GM23248 (cell line): ENCODE measurements at regions not wholly inside any gene's neighbourhood (a gene's known extent, or its start where the extent isn't known, plus 50 kb on each side); places are given as distances from the start of the nearest gene placed in this dataset.

Experiments
- DNase-seq: peaks from one replicate; pipeline ENCODE4 v3.0.0-alpha.2; 2015
- H2AFZ ChIP-seq: fragments of 200-600 bp; sonication (generic); 2 replicates; pipeline ENCODE4 v1.6.1; 2016; ENCODE audit warnings: antibody characterized with exemption
- H3F3A ChIP-seq: fragments of 200-600 bp; sonication (generic); 2 replicates; pipeline ENCODE4 v1.6.1; 2016; ENCODE audit warnings: mild to moderate bottlenecking, antibody characterized with exemption, mixed run types; ENCODE audit not compliant: insufficient read depth
- H3K27ac ChIP-seq: fragments of 200-600 bp; sonication (generic); 2 replicates; pipeline ENCODE4 v1.5.1; 2016; ENCODE audit warnings: mild to moderate bottlenecking
- H3K27me3 ChIP-seq: fragments of 200-600 bp; sonication (generic); replicated peaks from 2 replicates; pipeline ENCODE4 v1.6.1; 2016; ENCODE audit warnings: mild to moderate bottlenecking; ENCODE audit not compliant: insufficient read depth
- H3K36me3 ChIP-seq: fragments of 200-600 bp; sonication (generic); 2 replicates; pipeline ENCODE4 v1.6.1; 2016; ENCODE audit warnings: low read depth, mild to moderate bottlenecking
- H3K4me1 ChIP-seq: fragments of 200-600 bp; sonication (generic); 2 replicates; pipeline ENCODE4 v1.6.1; 2016; ENCODE audit warnings: mild to moderate bottlenecking; ENCODE audit not compliant: insufficient read depth
- H3K4me2 ChIP-seq: fragments of 200-600 bp; sonication (generic); one replicate; pipeline ENCODE4 v1.6.1; 2016; ENCODE audit warnings: mild to moderate bottlenecking; ENCODE audit not compliant: unreplicated experiment
- H3K4me3 ChIP-seq: fragments of 200-600 bp; sonication (generic); 2 replicates; pipeline ENCODE4 v1.5.1; 2016; ENCODE audit warnings: mild to moderate bottlenecking
- H3K79me2 ChIP-seq: fragments of 200-600 bp; sonication (generic); 2 replicates; pipeline ENCODE4 v1.6.1; 2016; ENCODE audit warnings: mild to moderate bottlenecking; ENCODE audit not compliant: insufficient read depth
- H3K9ac ChIP-seq: fragments of 200-600 bp; sonication (generic); 2 replicates; pipeline ENCODE4 v1.6.1; 2016; ENCODE audit warnings: mild to moderate bottlenecking
- H3K9me2 ChIP-seq: fragments of 200-600 bp; sonication (generic); 2 replicates; pipeline ENCODE4 v1.6.1; 2016; ENCODE audit warnings: mixed run types, mild to moderate bottlenecking, moderate library complexity; ENCODE audit not compliant: insufficient read depth
- H3K9me3 ChIP-seq: fragments of 200-600 bp; sonication (generic); one replicate; pipeline ENCODE4 v1.6.1; 2017; ENCODE audit warnings: low read depth
- H4K20me1 ChIP-seq: fragments of 200-600 bp; sonication (generic); 2 replicates; pipeline ENCODE4 v1.6.0; 2016; ENCODE audit not compliant: insufficient read depth
- EZH2 ChIP-seq: fragments of 200-600 bp; sonication (generic); IDR thresholded peaks from 2 replicates; pipeline ENCODE4 v1.6.1; 2018; ENCODE audit warnings: antibody characterized with exemption, mild to moderate bottlenecking; ENCODE audit not compliant: insufficient read depth, poor library complexity, severe bottlenecking
- EZH2phosphoT487 ChIP-seq: fragments of 200-600 bp; sonication (generic); IDR thresholded peaks from 2 replicates; pipeline ENCODE4 v1.6.1; 2018; ENCODE audit warnings: antibody characterized with exemption, moderate library complexity, mild to moderate bottlenecking, low read depth; ENCODE audit not compliant: insufficient read depth
- WGBS, 2 experiments: methylation state at CpG; one replicate each; pipeline ENCODE4 v1.1.6; 2015 to 2017; ENCODE audit warnings: low lambda C conversion rate in 2 of 2, low coverage in 1 of 2; ENCODE audit errors: missing lambda C conversion rate in 2 of 2; 5-methylcytosine and 5-hydroxymethylcytosine counted together
- in situ Hi-C: fragments of 300-500 bp; cut with MboI; formaldehyde crosslinking; loops from 2 replicates; pipeline ENCODE4 v1.15.0; 2020

DNA sequence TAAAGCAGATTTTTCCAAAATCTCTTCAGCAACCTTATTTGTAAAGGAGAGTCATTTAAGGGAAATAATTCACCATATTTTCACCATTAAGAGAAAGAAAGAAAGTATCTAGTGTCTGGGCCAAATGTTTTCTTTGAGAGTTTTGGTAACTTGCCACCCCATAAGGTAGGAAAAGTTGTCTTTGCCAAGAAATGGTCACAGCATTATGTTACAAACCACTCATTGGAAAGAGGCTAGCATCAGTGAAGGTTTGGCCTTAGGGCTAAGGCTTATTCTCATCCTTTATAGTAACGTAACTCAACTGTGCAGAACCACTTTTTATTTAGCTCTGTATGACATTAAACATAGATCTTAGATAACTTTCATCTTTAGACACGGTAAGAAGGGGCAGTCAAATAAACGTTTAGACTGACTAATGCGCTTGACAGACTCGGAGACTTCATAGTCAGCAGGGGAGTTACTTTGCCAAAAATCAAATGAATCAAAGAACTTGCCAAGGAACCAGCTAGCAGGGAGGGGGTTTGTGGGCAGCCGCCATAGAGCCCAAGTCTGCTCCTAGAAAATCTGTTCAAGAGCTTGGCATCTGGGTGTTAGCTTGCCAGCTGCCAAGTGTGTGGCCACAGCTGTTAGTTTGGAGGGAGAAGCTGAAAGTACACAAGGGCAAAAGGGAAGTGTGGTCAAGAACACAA is 182.8 kb upstream of the GRID2 start:
- H3K79me2 ChIP-seq, result no peaks in the 10 kb centered on the region
- no peak overlapping the region for H3K4me3 ChIP-seq
- H3K4me1 ChIP-seq, result no peaks in the 10 kb centered on the region
- in situ Hi-C loops, result no loop called here
- no peaks in the 10 kb centered on the region for H3K27me3 ChIP-seq
- no peak for DNase-seq
- no peak overlapping the region for H3K4me2 ChIP-seq
- H3K36me3 ChIP-seq, result no peaks in the 10 kb centered on the region
- no peaks in the 10 kb centered on the region for H3K9me3 ChIP-seq
- H3K9ac ChIP-seq, result no peak overlapping the region
- H2AFZ ChIP-seq, result no peak overlapping the region; the same call in 1 of the 2 replicates
- H3K9me2 ChIP-seq, result no peaks in the 10 kb centered on the region
- no peaks in the 10 kb centered on the region for H3F3A ChIP-seq
- H4K20me1 ChIP-seq, result no peaks in the 10 kb centered on the region
- no peak overlapping the region for H3K27ac ChIP-seq
- TF ChIP-seq EZH2 (no peak), EZH2phosphoT487 (no peak)
- WGBS, 2 experiments, result 12 to 14% methylated on average over 6 of the region's 6 CpGs

DNA sequence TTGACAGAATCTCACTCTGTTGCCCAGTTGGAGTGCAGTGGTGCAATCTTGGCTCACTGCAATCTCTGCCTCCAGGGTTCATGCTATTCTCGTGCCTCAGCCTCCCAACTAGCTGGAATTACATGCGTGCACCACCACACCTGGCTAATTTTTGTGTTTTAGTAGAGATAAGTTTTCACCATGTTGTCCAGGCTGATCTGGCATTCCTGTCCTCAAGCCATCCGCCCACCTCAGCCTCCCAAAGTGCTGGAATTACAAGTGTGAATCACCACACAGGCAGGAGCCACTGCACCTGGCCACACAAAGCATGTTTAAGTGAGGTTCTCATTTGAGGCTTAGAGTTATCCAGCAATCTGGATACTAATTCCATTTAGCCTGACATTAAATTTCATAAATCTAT is 180.9 kb upstream of the GRID2 start:
- in situ Hi-C loops, result no loop called here
- WGBS, 2 experiments, result 6% methylated on average over 3 of the region's 3 CpGs
- H3K4me2 ChIP-seq, result no peak overlapping the region
- no peak overlapping the region for H3K27ac ChIP-seq
- H3K9me2 ChIP-seq, result no peaks in the 10 kb centered on the region
- H3K79me2 ChIP-seq, result no peaks in the 10 kb centered on the region
- H3K9ac ChIP-seq, result no peak overlapping the region
- no peaks in the 10 kb centered on the region for H3K4me1 ChIP-seq
- no peak overlapping the region for H2AFZ ChIP-seq
- H4K20me1 ChIP-seq, result no peaks in the 10 kb centered on the region
- no peaks in the 10 kb centered on the region for H3K27me3 ChIP-seq
- TF ChIP-seq EZH2phosphoT487, result no peak
- no peak for TF ChIP-seq EZH2
- DNase-seq, result no peak
- no peaks in the 10 kb centered on the region for H3K36me3 ChIP-seq
- H3K4me3 ChIP-seq, result no peak overlapping the region
- no peaks in the 10 kb centered on the region for H3K9me3 ChIP-seq
- no peaks in the 10 kb centered on the region for H3F3A ChIP-seq

DNA sequence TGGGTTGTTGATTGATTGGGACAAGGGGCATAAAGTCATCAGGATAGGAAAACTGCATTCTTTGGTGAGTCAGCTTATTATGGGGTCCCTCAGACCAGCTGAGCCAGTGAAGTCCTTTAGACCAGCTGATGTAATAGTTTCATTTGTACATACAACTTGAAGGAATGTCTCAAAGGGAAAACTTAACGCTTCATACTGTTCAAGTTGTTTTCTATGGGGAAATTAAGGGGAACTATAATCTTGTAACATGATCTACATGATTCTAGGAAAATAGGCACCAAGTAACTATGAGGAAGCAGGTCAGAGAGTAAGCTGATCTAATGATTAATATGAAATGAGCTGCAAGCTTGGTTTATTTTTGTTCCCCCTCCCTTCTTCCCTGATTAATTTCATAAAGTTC is 175.1 kb upstream of the GRID2 start:
- no peaks in the 10 kb centered on the region for H3K9me3 ChIP-seq
- H3K4me3 ChIP-seq, result no peak overlapping the region
- H3K79me2 ChIP-seq, result no peaks in the 10 kb centered on the region
- no peaks in the 10 kb centered on the region for H3K27me3 ChIP-seq
- H2AFZ ChIP-seq, result no peak overlapping the region
- no peak overlapping the region for H3K4me2 ChIP-seq
- no peaks in the 10 kb centered on the region for H3K36me3 ChIP-seq
- H3K27ac ChIP-seq, result no peak overlapping the region
- 13 to 18% methylated on average over 1 of the region's 1 CpG for WGBS, 2 experiments
- no peak overlapping the region for H3K9ac ChIP-seq
- H3K9me2 ChIP-seq, result no peaks in the 10 kb centered on the region
- no peak for DNase-seq
- H3F3A ChIP-seq, result no peaks in the 10 kb centered on the region
- in situ Hi-C loops, result no loop called here
- H3K4me1 ChIP-seq, result no peaks in the 10 kb centered on the region
- no peaks in the 10 kb centered on the region for H4K20me1 ChIP-seq
- no peak for TF ChIP-seq EZH2
- no peak for TF ChIP-seq EZH2phosphoT487

DNA sequence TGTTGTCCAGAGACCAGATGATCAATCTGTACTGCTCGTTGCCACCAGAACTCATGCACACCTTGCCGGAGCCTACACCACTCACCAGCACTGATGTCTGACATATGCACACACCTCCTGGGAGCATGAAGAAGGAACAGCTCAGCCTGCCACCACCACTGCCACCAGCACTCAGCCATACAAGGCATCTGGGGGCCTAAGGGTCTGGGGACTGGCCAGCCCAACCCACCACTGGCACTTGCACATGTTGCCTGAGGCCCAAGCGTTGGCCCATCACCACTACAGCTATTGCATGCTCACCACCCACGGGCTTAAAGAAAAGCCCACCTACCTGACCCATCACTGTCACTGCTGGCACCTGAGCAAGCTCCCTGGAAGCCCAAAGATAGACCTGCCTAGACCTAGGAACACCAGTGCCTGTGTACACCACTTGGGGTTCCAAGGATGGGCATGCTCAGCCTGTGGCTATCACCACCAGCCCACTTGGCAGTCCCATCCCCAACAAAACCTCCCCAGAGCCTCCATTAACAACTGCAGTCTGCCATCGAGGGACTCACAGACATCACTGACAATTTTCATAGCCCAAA is 174.3 kb upstream of the GRID2 start:
- H3K9me2 ChIP-seq, result no peaks in the 10 kb centered on the region
- WGBS, 2 experiments, result 22 to 26% methylated on average over 5 of the region's 5 CpGs
- no peak overlapping the region for H2AFZ ChIP-seq
- no peaks in the 10 kb centered on the region for H3F3A ChIP-seq
- H4K20me1 ChIP-seq, result no peaks in the 10 kb centered on the region
- H3K36me3 ChIP-seq, result no peaks in the 10 kb centered on the region
- H3K27ac ChIP-seq, result no peak overlapping the region
- DNase-seq, result no peak
- TF ChIP-seq EZH2phosphoT487 (no peak), EZH2 (no peak)
- H3K4me2 ChIP-seq, result no peak overlapping the region
- no peaks in the 10 kb centered on the region for H3K79me2 ChIP-seq
- H3K9ac ChIP-seq, result no peak overlapping the region
- in situ Hi-C loops, result no loop called here
- H3K27me3 ChIP-seq, result no peaks in the 10 kb centered on the region
- H3K4me1 ChIP-seq, result no peaks in the 10 kb centered on the region
- no peak overlapping the region for H3K4me3 ChIP-seq
- H3K9me3 ChIP-seq, result no peaks in the 10 kb centered on the region

DNA sequence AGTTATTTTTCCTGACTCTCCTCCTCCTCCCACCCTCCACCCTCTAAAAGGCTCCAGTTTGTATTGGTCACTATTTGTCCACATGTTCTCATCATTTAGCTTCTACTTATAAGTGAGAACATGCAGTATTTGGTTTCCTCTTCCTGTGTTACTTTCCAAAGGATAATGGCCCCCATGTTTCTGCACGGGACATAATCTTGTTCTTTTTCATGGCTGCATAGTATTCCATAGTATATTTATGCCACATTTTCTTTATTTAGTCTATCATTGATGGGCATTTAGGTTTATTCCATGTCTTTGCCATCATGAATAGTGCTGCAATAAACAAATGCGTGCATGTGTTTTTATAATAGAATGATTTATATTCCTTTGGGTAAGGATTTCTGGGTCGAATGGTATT is 167.3 kb upstream of the GRID2 start:
- H3K4me1 ChIP-seq, result no peaks in the 10 kb centered on the region
- no peaks in the 10 kb centered on the region for H3K79me2 ChIP-seq
- H3K27ac ChIP-seq, result no peak overlapping the region
- in situ Hi-C loops, result no loop called here
- H3K9ac ChIP-seq, result no peak overlapping the region
- no peak overlapping the region for H2AFZ ChIP-seq
- no peaks in the 10 kb centered on the region for H3K36me3 ChIP-seq
- H3K27me3 ChIP-seq, result no peaks in the 10 kb centered on the region
- no peak overlapping the region for H3K4me2 ChIP-seq
- WGBS, 2 experiments, result 21 to 26% methylated on average over 3 of the region's 3 CpGs
- DNase-seq, result no peak
- no peaks in the 10 kb centered on the region for H3F3A ChIP-seq
- H3K4me3 ChIP-seq, result no peak overlapping the region
- H4K20me1 ChIP-seq, result no peaks in the 10 kb centered on the region
- no peaks in the 10 kb centered on the region for H3K9me3 ChIP-seq
- H3K9me2 ChIP-seq, result no peaks in the 10 kb centered on the region; the same call in 1 of the 2 replicates
- no peak for TF ChIP-seq EZH2phosphoT487
- TF ChIP-seq EZH2, result no peak
